ENCODE measurements at regions not wholly inside any gene's neighbourhood (a gene's known extent, or its start where the extent isn't known, plus 50 kb on each side); places are given as distances from the start of the nearest gene placed in this dataset.

DNA sequence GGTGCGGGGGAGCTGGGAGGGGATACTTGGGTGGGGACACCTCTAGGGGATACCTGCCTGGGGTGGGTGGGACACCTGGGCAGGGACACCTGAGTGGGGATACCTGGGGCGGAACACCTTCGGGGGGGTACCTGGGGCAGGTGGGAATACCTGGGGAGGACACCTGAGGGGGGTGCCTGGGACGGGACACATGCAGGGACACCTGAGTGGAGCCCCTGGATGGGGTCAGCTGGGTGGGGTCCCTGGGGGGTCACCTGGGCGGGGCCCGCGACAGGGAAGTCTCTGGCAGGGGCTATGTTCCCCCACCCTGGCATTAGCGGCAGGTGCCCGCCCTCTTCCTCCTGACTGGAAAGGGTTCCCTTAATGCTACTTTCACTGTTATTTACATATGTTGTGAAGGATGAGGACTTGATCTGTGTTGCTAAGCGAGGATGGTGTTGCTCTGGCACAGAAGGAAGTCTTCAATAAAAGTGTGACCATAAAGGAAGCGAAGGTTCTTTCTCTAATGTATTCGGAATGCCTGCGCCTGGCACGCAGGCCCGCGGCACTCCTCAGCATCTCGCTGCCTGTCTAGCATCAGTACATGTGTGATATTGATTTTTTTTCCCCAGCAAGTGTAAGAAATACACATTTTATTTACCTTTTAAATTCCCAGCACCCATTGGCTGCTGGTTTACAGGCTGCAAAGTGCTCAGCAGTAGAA is 801.7 kb downstream of the BRD1 start:
- DNase-seq (ENCODE audit: low read depth in 4 of 4, low spot score in 2 of 4): no peak

DNA sequence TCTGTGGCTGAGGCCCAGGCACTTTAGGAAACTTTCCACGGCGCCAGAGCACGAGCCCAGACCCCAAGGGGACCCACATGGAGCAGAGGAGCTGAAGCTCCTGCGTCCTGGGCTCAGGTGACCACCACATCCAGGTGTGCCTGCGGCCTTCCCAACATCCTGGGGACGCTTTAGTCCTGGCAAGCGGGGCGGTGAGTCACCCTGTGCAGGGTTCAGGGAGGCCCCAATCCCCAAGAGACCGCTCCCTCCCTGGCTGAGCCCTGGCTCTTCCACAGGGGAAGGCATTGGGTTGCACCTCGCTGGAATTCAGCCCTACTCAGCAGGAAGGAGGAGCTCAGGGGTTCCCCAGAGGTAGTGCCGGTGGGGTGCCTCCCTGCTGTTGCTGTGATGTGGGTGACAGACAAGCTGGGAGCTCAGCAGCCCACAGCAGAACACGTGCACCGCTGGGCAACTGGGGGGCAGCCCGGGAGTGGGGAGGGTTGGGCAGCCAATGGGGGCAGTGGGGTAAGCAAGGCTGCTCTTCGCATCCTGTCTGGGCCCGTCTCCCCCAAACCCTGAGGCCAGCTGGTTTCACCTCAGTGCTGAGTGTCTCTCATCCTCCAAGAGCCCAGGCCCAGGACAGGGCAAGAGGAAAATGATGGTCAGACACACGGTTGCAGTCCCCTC is 802.8 kb downstream of the BRD1 start:
- no peak for DNase-seq (ENCODE audit: low read depth in 4 of 4, low spot score in 2 of 4)

DNA sequence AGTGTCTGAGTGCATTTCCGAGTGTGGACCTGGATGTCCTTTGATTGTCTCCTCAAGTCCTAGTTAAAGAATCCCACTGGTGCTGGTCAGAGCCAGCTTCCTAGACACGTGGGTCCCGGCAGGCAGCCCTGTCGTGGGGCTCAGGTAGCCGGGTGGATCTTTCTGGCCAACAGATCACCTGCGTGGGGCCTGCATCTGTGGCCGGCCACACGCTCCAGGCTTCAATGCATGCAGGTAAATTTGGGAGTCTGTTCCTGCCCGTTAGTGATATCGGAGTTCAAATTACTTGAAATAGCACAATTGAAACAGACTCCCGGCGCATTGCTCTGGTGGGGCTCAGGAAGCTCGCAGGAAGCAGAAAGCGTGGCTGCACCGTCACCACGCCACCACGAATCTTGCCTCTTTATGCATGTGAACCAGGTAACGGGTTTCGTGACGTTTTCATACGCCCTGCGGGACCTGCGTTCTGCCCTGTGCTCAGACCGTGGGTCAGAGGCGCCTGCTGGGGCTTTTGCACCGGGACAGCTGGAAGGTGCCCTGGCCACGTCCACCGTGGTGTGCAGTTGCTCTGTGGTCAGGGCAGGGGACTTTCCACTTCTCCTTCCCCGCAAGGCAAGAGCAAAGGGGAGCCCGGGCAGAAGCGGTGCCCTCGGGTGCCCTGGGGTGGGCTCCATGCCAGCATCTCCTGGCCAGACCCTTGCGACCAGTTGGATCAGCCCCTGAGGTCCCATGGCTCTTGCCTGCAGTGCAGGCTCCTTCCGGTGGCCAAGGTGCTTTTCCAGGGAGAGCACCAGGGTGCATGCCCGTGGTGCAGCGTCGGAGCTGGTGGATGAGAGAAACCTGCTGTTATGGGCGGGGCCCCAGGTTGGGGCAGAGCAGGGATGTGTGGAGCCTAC is 803.5 kb downstream of the BRD1 start:
- DNase-seq (ENCODE audit: low read depth in 4 of 4, low spot score in 2 of 4): no peak

DNA sequence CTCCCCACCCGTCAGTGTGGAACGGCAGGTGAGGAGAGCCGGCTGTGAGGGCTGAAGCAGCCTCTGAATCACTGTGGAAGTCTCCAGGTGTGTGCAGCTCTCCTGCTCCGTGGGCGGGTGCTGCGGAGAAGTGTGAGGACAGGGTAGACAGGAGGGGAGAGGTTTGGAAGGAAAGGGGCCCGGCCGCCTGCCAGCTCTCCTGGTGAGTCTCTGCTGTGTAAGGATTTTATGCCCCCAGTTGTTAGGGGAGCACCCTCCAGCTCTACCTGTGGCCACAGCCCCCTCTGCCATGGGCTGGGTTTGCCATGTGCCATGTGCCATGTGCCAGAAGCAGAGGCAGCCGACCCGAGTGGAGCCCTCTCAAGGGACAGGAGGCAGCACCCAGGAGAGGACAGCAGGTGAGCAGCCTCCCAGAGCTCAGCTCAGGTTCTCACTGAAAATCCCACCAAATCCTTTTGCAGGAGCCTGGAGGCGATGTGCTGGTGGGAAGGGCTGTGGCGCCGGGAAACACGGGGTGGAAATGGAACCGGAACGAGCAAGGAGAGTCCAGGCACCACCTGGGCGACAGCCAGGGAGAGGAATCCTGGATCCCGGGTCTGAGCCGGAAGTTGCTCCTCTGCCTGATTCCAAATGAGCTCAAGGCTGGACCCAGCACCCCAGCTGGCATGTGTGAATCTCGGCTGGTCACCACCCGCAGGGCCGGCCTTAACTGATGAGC is 804.4 kb downstream of the BRD1 start:
- DNase-seq (ENCODE audit: low read depth in 4 of 4, low spot score in 2 of 4): no peak

DNA sequence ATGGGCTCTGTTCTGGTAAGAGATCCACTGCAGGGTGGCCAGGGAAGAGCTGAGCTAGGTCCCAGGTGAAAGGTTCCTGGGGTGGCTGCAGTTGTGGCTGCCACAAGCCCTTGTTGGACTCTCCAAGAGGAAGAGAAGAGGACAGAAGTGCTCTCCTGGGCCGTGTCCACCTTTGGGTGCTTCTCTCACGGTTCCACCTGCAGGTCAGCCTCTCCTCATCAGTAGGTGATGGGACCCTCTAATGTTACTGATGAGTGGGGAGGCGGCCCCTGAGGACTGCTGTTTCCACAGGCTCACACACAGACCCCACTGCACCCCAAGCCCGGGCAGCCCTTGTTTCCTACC is 804.9 kb downstream of the BRD1 start:
- no peak for DNase-seq (ENCODE audit: low read depth in 4 of 4, low spot score in 2 of 4)

DNA sequence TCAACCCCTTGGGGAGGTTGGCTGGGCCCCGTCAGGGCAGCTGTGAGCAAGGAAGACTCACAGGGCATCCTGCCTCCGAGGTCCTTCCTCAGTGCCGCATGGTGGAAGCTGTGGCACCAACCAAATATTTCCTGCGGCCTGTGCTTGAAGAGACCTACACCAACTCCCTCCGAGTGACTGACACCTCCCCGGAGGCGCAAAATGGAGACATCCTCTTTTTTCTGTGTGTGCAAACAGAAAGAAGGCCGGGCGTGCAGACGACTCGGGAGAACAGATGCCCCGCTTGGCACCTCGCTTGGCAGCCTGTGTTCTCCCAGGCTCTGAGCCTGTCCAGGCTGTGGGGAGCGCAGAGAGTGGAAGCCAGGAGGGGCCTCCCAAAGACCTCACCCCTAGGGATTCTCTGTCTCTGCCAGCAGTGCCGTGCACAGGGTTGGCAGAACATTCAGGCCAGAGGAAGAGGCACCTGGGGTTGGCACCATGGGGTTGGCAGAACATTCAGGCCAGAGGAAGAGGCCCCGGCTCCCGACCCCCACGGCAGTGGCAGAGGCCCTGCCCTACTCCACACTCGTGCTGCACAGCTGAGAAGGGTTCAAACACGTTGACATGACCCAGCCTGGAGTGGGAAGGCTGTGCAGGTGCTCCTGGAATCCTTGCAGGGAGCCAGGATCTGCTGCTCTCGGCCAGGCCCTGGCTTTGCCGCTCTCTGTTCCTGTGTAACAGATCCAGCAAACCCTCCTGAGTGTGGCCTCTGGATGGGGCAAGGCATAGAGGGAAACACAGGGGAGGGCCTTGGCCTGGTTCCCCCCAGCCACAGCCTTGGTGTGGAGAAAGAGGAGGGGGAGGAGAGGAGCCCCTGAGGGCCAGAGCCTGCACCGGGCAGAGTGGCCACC is 805.5 kb downstream of the BRD1 start:
- no peak for DNase-seq (ENCODE audit: low read depth in 4 of 4, low spot score in 2 of 4)

DNA sequence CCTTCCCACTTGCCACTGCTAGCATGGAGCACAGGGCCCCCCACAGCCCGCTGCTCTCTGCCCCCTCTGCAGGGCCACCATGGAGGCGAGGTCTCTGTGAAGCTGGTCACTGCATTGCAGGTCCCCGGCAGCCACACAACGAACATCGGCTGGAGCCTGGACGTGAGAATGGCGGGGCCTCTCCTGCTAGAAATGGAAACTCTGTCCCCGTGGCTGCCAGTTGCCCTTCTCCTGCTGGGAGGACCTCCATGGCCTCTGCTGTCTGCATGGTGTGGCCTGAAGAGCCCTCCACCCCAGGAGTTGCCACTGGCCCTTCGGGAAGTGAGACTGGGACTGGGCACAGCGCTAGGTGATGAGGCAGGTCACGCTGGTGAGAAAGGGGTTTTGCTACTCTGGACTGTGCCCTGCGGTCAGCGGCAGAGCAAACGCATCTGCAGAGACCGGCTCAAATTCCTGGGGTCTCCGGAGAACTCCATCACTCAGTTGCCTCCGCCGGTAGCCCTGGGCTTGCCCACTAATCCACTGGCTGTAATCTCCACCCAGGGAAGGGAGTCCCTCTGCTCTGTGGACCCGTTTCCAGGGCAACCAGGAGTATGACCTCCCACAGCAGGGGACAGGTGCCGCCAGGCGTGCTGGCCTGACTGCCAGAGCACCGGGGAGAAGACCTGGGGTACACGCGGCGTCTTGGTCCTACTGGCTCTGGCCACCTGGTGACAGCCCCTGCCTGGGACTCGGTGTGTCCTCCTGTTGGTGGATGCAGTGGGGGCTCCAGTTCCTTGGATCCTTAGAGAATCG is 806.3 kb downstream of the BRD1 start:
- no peak for DNase-seq (ENCODE audit: low read depth in 4 of 4, low spot score in 2 of 4)

DNA sequence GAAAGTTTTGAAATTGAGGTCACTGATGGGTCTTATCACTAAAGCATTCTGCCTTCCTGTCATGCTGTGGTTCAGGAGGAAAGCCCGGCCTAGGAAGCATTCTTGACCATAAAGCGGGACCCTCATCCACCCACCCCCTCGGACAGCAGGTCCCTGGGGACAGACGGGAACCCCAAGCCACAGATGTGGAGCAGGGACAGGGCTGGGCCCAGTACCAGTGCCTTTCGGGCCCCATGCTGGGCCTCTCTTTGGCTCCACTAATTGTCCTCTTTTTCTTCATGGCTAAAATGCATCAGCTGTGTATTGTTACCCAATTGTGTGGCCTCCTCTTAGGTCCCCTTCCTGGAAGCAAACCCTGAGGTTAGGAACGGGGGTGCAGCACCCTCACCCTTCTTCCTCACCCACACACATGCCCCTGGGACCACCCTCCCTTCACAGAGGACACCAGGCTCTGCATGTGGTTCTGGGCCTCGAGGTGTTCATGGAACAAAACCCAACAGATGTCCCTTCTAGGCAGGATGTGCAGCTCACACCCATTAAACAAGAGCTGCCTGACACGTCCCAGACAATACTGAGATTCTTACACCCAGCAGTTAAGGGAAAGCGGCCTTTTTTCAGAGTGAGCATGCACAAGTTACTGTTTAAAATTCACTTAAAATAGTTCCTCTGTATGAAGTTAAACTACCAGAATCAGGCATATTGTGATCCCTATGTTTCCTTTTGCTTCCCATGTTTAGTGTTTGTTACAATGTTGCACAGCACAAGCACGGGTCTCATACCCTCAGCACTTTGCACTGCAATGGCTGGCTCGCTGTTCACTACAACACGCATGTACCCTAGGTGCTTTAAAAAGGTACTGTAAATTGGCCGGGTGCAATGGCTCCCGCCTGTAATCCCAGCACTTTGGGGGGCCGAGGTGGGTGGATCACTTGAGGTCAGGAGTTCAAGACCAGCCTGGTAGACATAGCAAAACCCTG is 807.6 kb downstream of the BRD1 start:
- no peak for DNase-seq (ENCODE audit: low read depth in 4 of 4, low spot score in 2 of 4)

DNA sequence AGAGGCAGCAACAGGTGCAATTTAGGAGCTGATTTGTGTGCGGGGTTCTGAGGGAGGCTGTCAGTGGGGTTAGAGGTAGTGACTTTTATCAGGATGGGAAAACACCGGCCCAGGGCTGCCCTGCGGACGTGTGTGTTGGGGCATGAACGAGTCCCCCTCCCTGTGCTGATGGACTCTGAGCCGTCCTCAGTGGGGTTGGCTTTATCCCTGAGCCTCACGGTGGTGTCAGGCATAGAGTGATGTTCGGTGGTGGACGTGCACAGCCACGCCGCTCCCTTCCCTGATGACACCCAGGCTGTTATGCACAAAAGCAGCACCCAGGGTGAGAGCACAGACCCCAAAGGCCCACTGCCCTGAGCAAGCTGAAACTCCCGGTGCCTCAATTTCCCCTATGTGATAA is 809.1 kb downstream of the BRD1 start:
- no peak for DNase-seq (ENCODE audit: low read depth in 4 of 4, low spot score in 2 of 4)

DNA sequence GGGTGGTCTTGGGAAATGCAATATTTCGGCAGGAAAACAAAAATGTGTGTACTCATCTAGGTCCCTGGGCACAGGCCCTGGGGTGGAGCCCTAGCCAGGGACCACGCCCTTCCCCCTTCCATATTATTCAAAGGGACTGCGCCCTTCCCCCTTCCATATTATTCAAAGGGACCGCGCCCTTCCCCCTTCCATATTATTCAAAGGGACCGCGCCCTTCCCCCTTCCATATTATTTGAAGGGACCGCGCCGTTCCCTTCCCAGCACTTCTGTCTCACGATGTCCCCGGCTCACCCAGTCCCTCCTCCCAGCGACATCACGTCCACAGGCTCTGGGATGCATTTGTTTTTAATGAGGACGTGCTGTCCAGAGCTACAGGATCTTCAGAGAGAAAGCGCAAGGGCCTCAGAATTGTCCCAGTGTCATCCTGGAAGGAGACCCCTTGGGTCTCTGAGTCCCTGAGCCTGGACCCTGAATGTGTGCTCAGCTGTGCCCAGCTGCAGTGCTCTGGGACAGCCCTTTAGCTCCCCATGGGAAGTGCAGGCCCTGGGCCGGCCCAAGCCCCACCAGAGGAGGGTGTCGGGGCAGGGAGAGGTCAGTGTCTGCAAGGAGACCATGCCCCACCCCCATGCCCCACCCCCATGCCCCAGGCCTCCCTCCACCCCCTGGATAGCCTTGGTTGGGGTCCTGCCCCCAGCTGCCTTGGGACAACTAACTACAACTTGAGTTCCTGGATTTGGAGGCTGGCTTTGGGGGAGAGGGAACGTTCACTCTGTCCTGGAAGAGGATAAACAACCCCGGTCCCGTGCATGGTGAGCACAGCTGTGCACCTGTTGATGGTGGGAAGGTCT is 810.0 kb downstream of the BRD1 start:
- DNase-seq (ENCODE audit: low read depth in 4 of 4, low spot score in 2 of 4): no peak

DNA sequence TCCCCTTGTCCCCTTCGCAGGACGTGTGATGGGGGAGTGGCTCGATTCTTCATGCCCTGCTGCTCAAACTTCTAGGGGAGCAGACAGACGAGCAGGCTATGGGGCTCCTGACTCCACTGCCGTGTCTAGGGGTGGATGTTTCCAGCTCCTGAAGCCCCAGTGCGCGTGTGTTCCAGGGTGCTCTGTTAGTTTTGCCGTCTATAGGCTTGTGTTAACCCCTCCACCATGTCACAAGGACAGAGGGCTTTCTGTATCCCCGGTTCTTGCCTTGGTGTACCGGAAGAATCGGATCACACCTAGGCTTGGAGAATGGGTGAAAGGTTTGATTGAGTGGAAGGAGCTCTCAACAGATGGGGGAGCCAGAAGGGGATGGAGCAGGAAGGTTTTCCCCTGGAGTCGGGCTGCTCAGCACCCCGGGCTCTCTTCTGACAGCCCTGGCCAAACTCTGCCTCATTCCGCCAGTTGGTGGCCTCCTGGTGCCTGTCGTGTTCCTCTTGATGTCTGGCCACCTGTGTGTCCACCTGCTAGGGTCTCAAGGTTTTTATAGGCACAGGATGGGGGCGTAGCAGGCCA is 810.7 kb downstream of the BRD1 start:
- no peak for DNase-seq (ENCODE audit: low read depth in 4 of 4, low spot score in 2 of 4)

DNA sequence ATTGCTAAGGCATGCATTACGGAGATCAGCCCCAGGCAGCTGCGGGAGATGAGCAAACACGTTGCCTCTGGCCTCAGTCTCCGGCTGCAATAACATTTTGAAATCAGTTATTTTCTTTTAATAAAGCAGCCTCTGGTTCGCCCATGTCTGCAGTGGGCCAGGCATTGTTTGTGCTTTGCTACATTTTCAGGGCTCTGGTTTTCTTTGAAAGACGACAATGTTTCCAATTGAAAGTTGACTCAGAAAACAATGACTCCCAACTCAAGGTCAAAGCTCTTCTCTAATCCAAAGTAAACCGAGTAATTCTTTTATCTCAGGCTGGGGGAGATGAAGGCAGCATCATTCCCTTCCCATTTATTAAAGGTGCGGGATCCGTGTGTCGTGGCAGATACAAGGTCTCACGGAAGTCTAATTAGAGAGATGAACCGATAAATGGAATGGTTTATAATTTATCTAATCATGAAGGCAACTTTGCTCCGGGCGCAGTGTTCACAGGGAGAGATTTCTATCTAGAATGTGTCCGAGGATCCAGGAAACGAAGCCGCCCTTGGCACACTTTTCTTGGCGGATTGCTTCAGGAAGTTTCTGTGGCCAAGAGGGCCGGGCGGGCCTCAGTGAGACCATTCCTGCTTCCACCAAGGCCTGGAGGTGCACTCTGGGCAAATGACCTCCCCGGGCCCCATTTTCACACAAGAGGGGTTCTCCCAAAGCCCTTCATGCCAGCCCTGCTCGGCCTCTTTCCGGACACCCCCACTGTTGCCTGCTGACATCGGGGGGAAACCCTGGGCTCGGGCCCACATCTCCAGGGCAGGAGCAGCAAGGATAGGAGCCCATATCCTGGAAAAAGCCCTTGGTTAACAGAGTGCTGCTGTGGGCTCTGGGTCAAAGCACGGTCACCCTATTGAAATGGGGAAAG is 811.4 kb downstream of the BRD1 start:
- no peak for DNase-seq (ENCODE audit: low read depth in 4 of 4, low spot score in 2 of 4)

DNA sequence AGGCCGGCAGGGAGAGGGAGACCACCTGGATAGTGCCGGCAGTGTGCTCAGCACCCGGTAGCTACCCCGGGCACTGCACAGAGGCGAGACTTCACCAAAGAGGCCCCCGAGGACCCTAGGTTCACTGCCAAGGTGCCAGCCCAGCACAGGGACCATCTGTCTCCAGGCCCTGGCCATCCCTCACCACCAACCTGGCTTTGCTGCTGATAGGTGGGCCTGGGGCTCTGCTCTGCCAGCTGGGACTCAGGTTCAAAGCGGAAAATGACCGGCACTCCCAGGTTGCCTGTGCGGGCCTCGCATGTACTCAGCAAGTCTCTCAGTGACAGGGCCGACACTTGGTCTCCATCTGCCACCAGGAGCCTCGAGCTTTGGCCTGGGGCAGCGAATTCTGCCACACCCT is 812.2 kb downstream of the BRD1 start:
- DNase-seq (ENCODE audit: low read depth in 4 of 4, low spot score in 2 of 4): no peak

DNA sequence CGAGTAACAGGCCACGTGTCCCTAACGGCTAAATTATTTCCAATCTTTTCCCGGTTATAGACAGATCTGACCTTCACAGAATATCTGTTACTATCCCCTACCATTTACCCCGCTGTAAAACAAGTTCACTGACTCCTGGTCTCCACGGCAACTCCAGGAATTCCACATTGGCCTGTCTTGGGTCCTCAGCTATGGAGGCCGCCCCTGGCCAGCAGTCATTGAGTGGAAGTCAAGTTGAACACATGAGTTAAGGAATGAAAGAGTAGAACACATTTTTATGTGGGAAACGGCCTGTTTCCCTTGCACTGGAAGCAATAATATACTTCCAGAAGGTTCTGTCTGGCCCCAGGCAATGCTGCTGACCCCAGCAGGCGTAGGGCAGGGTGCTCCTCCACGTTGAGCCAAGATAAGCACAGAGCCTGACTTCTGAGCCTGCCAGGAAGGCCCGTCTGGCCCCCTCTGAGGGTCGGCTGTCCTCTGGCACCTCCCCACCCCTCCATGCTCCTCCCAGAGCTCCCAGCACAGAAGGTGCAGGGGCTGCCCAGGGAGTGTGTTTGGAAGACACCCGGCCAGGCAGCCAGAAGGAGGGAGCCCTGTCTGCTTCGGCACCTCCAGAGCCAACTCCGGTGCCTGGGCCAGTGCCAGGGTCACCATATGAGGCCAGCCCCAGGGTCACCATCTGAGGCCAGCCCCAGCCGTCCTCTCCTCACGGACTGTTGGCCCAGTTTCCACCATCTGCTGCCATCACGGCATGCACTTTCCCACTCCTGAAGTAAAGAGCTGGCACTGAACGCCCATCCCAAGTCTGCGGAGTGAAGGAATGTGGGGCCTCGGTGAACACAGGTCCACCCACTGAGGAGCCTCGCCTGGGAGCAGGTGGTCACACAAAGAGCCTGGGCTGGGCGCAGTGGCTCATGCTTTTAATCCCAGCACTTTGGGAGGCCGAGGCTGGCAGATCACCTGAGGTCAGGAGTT is 813.2 kb downstream of the BRD1 start:
- DNase-seq (ENCODE audit: low read depth in 4 of 4, low spot score in 2 of 4): no peak

DNA sequence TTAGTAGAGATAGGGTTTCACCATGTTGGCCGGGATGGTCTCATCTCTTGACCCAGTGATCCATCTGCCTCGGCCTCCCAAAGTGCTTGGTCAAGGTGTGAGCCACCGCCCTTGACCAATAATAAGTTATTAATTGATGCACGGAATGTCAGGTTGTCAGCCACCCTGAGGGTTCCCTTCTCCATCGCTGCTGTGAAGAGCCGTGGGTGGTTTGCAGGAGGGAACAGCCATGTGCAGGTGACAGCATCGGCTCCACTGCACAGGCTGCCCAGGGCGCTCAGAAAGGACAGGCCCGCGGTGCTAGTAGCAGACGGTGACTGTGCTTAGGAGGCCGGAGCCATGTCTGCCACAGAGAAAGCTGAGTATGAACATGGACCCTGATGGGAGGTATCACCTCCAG is 814.0 kb downstream of the BRD1 start:
- no peak for DNase-seq (ENCODE audit: low read depth in 4 of 4, low spot score in 2 of 4)

Data from left renal cortex interstitium (tissue), 4 donors.